ENCODE measurements at regions not wholly inside any gene's neighbourhood (a gene's known extent, or its start where the extent isn't known, plus 50 kb on each side); places are given as distances from the start of the nearest gene placed in this dataset.
"Not testable (repeated sequence)": the region's sequence is repeated elsewhere in the genome, so short reads cannot be mapped to it uniquely, and the experiment has no call there.

GRCh38 chr3:20400281-20400680 is 214.3 kb upstream of the SGO1 start:
- Histone ChIP-seq H3K27ac (no peak overlapping the region), H3K4me3 (no peak overlapping the region)

GRCh38 chr3:20396335-20396734 is 210.3 kb upstream of the SGO1 start:
- Histone ChIP-seq H3K4me3 (no peak overlapping the region), H3K27ac (no peak overlapping the region)

- H3K4me3 ChIP-seq, result no peak overlapping the region
Measured at GRCh38 chr3:20395692-20396091, 209.7 kb upstream of the SGO1 start.

GRCh38 chr3:20394243-20394642 is 208.2 kb upstream of the SGO1 start:
- no peak overlapping the region for H3K27ac ChIP-seq
- no peak overlapping the region for H3K4me3 ChIP-seq

More at GRCh38 chr3:20395692-20396091, 209.7 kb upstream of the SGO1 start:
- no peak overlapping the region for H3K27ac ChIP-seq

- no peak overlapping the region for H3K27ac ChIP-seq
- no peak overlapping the region for H3K4me3 ChIP-seq
Measured at GRCh38 chr3:20391644-20392043, 205.6 kb upstream of the SGO1 start.

GRCh38 chr3:20388971-20389370 is 203.0 kb upstream of the SGO1 start:
- H3K4me3 ChIP-seq, result no peak overlapping the region
- no peak overlapping the region for H3K27ac ChIP-seq

- no peak overlapping the region for H3K4me3 ChIP-seq
- no peak overlapping the region for H3K27ac ChIP-seq
Measured at GRCh38 chr3:20380295-20380694, 194.3 kb upstream of the SGO1 start.

GRCh38 chr3:20378315-20378714 is 192.3 kb upstream of the SGO1 start:
- Histone ChIP-seq H3K4me3 (no peak overlapping the region), H3K27ac (no peak overlapping the region)

GRCh38 chr3:20376665-20377217 is 190.7 kb upstream of the SGO1 start:
- H3K27ac ChIP-seq, result no peak overlapping the region

GRCh38 chr3:20375302-20375701 is 189.3 kb upstream of the SGO1 start:
- no peak overlapping the region for H3K27ac ChIP-seq
- no peak overlapping the region for H3K4me3 ChIP-seq

More at GRCh38 chr3:20376665-20377217, 190.7 kb upstream of the SGO1 start:
- H3K4me3 ChIP-seq, result no peak overlapping the region

GRCh38 chr3:20370273-20371063 is 184.5 kb upstream of the SGO1 start:
- not testable (repeated sequence) for H3K4me3 ChIP-seq, H3K27ac ChIP-seq

- Histone ChIP-seq H3K4me3 (no peak overlapping the region), H3K27ac (no peak overlapping the region)
Measured at GRCh38 chr3:20361000-20361399, 175.0 kb upstream of the SGO1 start.

- H3K27ac ChIP-seq, result no peak overlapping the region
- no peak overlapping the region for H3K4me3 ChIP-seq
Measured at GRCh38 chr3:20353286-20353685, 167.3 kb upstream of the SGO1 start.

- Histone ChIP-seq H3K4me3 (no peak overlapping the region), H3K27ac (no peak overlapping the region)
Measured at GRCh38 chr3:20352546-20353179, 166.7 kb upstream of the SGO1 start.

- Histone ChIP-seq H3K4me3 (no peak overlapping the region), H3K27ac (no peak overlapping the region)
Measured at GRCh38 chr3:20350449-20350848, 164.4 kb upstream of the SGO1 start.

GRCh38 chr3:20346916-20347315 is 160.9 kb upstream of the SGO1 start:
- no peak overlapping the region for H3K27ac ChIP-seq
- no peak overlapping the region for H3K4me3 ChIP-seq

GRCh38 chr3:20346369-20346768 is 160.4 kb upstream of the SGO1 start:
- Histone ChIP-seq H3K27ac (no peak overlapping the region), H3K4me3 (no peak overlapping the region)

- Histone ChIP-seq H3K4me3 (no peak overlapping the region), H3K27ac (no peak overlapping the region)
Measured at GRCh38 chr3:20344400-20344959, 158.5 kb upstream of the SGO1 start.

- no peak overlapping the region for H3K27ac ChIP-seq
- H3K4me3 ChIP-seq, result no peak overlapping the region
Measured at GRCh38 chr3:20343790-20344189, 157.8 kb upstream of the SGO1 start.

GRCh38 chr3:20340324-20340928 is 154.4 kb upstream of the SGO1 start:
- Histone ChIP-seq H3K27ac (no peak overlapping the region), H3K4me3 (no peak overlapping the region)

All from skin epidermis (tissue), 12 donors.